ENCODE measurements at regions not wholly inside any gene's neighbourhood (a gene's known extent, or its start where the extent isn't known, plus 50 kb on each side); places are given as distances from the start of the nearest gene placed in this dataset.

DNA sequence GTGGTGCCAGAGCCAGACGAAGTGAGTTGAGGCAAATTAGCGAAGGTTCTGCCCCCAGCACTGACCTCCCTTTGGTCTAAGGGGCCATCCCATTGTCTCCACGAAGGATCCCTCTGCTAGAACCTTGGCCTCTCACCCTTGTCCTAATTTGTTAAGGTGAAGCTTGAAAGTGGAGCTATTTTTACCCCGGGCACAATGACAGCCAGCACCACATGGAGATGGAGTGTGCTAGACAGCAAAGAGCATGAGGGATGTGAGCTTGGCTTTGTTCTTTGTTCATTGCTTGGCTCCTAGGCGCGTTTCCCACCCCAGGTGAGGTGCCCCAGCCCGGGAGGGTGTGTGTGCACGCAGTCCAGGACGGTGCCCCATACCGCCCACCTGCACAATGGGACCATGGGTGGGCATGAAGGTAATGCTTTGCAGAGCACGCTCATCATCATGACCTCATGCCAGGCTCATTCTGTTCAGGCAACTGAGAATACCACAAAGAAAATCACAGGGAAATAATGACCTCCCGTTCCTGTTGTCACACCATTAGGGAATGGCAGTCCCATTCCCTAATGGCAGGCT, 361.0 kb upstream of the FZD8 start:
- TF ChIP-seq ZNF274 (IDR thresholded peaks at IDR 0.05; ENCODE audit: low read depth, low read length): no peak
- TF ChIP-seq YY1 (IDR thresholded peaks at IDR 0.05; ENCODE audit: insufficient read depth, insufficient read length): no peak
- TF ChIP-seq SUZ12 (IDR thresholded peaks at IDR 0.05; ENCODE audit: extremely low read depth, insufficient read depth, insufficient read length): no peak

All from NT2/D1 (cell line).